Thyroid gland (tissue), 4 donors: ENCODE measurements at regions not wholly inside any gene's neighbourhood (a gene's known extent, or its start where the extent isn't known, plus 50 kb on each side); places are given as distances from the start of the nearest gene placed in this dataset.

Experiments
- CTCF ChIP-seq, 6 experiments: fragments of 200-600 bp in 3 of 6; fragments of 450-650 bp in 3 of 6; sonication (generic) in 3 of 6; IDR thresholded peaks; one replicate each; pipeline ENCODE4 v1.5.1; 2016 to 2019; ENCODE audit warnings: antibody characterized with exemption in 6 of 6, mild to moderate bottlenecking in 2 of 6, inconsistent platforms in 1 of 6, moderate library complexity in 1 of 6
- POLR2A ChIP-seq, 2 donors: fragments of 450-650 bp; IDR thresholded peaks; one replicate each; pipeline ENCODE4 v1.6.1; 2017; ENCODE audit warnings: antibody characterized with exemption in 2 of 2, mild to moderate bottlenecking in 2 of 2, moderate library complexity in 1 of 2

- TF ChIP-seq CTCF (IDR thresholded peaks at IDR 0.05) (no peak), POLR2A (IDR thresholded peaks at IDR 0.05) (no peak)
These were observed 344.8 kb downstream of the MTRR start for GRCh38 chr5:8213701-8214240.
